Keratinocyte (primary cell): ENCODE measurements at regions not wholly inside any gene's neighbourhood (a gene's known extent, or its start where the extent isn't known, plus 50 kb on each side); places are given as distances from the start of the nearest gene placed in this dataset.

Experiments used
- DNase-seq: peaks from one replicate; pipeline ENCODE4 v3.0.0-alpha.2; 2011; ENCODE audit warnings: low read depth, missing footprints, low spot score
- FAIRE-seq: peaks from 2 replicates; lab custom pipeline; 2011; peaks lifted over from hg19 to GRCh38; lab: Jason Lieb, UNC
- H2AFZ ChIP-seq: 2 replicates; pipeline ENCODE4 v1.6.0; 2012; ENCODE audit warnings: low read length, control low read depth, inconsistent platforms; ENCODE audit not compliant: control insufficient read depth
- H3K27ac ChIP-seq: 2 replicates; pipeline ENCODE4 v1.5.1; 2011; ENCODE audit warnings: low read length; ENCODE audit not compliant: control insufficient read depth, insufficient read depth
- H3K27me3 ChIP-seq: 3 replicates; pipeline ENCODE4 v1.6.0; 2011; ENCODE audit warnings: low read length; ENCODE audit not compliant: control insufficient read depth, insufficient read depth; ENCODE audit errors: extremely low read depth
- H3K36me3 ChIP-seq, 2 experiments: 2 replicates in 1 of 2; 3 replicates in 1 of 2; pipeline ENCODE4 v1.5.1; 2011; ENCODE audit warnings: low read length in 2 of 2, mild to moderate bottlenecking in 1 of 2; ENCODE audit not compliant: control insufficient read depth in 2 of 2, insufficient read depth in 2 of 2; ENCODE audit errors: extremely low read depth in 1 of 2
- H3K4me1 ChIP-seq: 3 replicates; pipeline ENCODE4 v1.5.1; 2011; ENCODE audit warnings: low read length; ENCODE audit not compliant: control insufficient read depth, insufficient read depth; ENCODE audit errors: extremely low read depth
- H3K4me2 ChIP-seq: 3 replicates; pipeline ENCODE4 v1.6.0; 2011; ENCODE audit warnings: low read depth, low read length; ENCODE audit not compliant: control insufficient read depth, insufficient read depth; ENCODE audit errors: extremely low read depth
- H3K4me3 ChIP-seq, 3 experiments: fragments of 200-600 bp in 1 of 3; sonication (generic) in 1 of 3; 2 replicates in 2 of 3; 3 replicates in 1 of 3; pipeline ENCODE4 v1.5.1; 2011 to 2016; ENCODE audit warnings: low read length in 3 of 3, mild to moderate bottlenecking in 3 of 3, control low read depth in 2 of 3, inconsistent platforms in 1 of 3, low read depth in 1 of 3, mixed read lengths in 1 of 3, mixed run types in 1 of 3, moderate library complexity in 1 of 3; ENCODE audit not compliant: control insufficient read depth in 2 of 3, insufficient read depth in 2 of 3; ENCODE audit errors: extremely low read depth in 1 of 3
- H3K79me2 ChIP-seq: 2 replicates; pipeline ENCODE4 v1.6.0; 2012; ENCODE audit warnings: low read length; ENCODE audit not compliant: control insufficient read depth, insufficient read depth
- H3K9ac ChIP-seq: 3 replicates; pipeline ENCODE4 v1.6.0; 2011; ENCODE audit warnings: low read length; ENCODE audit not compliant: control insufficient read depth, insufficient read depth; ENCODE audit errors: extremely low read depth
- H3K9me1 ChIP-seq: 3 replicates; pipeline ENCODE4 v1.6.0; 2011; ENCODE audit warnings: low read length; ENCODE audit not compliant: control insufficient read depth, insufficient read depth; ENCODE audit errors: extremely low read depth
- H3K9me3 ChIP-seq: 2 replicates; pipeline ENCODE4 v1.5.1; 2012; ENCODE audit warnings: low read depth, low read length; ENCODE audit not compliant: control insufficient read depth
- H4K20me1 ChIP-seq: 3 replicates; pipeline ENCODE4 v1.6.0; 2011; ENCODE audit warnings: low read length; ENCODE audit not compliant: control insufficient read depth, insufficient read depth; ENCODE audit errors: extremely low read depth
- EZH2 ChIP-seq: IDR thresholded peaks from one replicate; pipeline ENCODE4 v1.6.1; 2012; ENCODE audit warnings: inconsistent platforms, mild to moderate bottlenecking, low read length, moderate library complexity
- dilution Hi-C: fragments of 300-500 bp; cut with MboI; formaldehyde crosslinking; loops from one replicate; pipeline ENCODE4 v1.7.0; 2020; ENCODE audit warnings: low sequenced_read_pairs; ENCODE audit not compliant: extremely low pct_ligation_motif_present
- TF ChIP-seq, protein P1 (sequence below), 3 experiments: IDR thresholded peaks in 1 of 3; conservative IDR thresholded peaks in 1 of 3; optimal IDR thresholded peaks in 1 of 3; 2 replicates in 2 of 3; 3 replicates in 1 of 3; pipeline versions ENCODE3 to v1.5.1; 2011; ENCODE audit warnings: low read length in 3 of 3, mild to moderate bottlenecking in 3 of 3, moderate library complexity in 2 of 3, control low read depth in 1 of 3, inconsistent platforms in 1 of 3; ENCODE audit not compliant: insufficient read depth in 2 of 3; ENCODE audit errors: extremely low read depth in 1 of 3

DNA sequence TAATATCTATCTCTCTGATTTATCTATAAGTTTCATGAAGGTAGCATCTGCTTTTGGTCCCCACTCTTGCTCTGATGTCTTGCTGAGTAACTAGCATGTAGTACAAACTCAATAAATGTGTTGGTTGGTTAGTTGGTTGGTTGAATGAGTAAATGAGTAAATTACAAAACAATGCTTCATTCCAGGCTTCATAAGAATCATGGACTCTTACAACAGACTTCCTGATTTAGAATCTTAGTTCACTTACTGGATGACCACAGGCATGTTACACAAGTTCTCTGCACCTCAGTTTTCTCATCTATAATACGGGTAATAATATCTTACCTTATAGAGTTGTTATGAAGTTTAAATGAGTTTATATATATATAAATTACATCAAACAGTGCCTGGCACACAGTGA lies 98.6 kb downstream of the ZNF281 start:
- H3K4me2 ChIP-seq: no peak overlapping the region
- no peaks in the 10 kb centered on the region for H4K20me1 ChIP-seq
- no peak overlapping the region for H3K9ac ChIP-seq
- no peak for FAIRE-seq
- H3K4me1 ChIP-seq: peaks cover 3% of the 10 kb centered on the region
- no peak for TF ChIP-seq EZH2
- TF ChIP-seq, protein P1, sequence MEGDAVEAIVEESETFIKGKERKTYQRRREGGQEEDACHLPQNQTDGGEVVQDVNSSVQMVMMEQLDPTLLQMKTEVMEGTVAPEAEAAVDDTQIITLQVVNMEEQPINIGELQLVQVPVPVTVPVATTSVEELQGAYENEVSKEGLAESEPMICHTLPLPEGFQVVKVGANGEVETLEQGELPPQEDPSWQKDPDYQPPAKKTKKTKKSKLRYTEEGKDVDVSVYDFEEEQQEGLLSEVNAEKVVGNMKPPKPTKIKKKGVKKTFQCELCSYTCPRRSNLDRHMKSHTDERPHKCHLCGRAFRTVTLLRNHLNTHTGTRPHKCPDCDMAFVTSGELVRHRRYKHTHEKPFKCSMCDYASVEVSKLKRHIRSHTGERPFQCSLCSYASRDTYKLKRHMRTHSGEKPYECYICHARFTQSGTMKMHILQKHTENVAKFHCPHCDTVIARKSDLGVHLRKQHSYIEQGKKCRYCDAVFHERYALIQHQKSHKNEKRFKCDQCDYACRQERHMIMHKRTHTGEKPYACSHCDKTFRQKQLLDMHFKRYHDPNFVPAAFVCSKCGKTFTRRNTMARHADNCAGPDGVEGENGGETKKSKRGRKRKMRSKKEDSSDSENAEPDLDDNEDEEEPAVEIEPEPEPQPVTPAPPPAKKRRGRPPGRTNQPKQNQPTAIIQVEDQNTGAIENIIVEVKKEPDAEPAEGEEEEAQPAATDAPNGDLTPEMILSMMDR (optimal IDR thresholded peaks at IDR 0.05 in 1 of 3, IDR thresholded peaks at IDR 0.05 in 1 of 3, conservative IDR thresholded peaks at IDR 0.05 in 1 of 3; ENCODE audit: extremely low read depth in 1 of 3, insufficient read depth in 2 of 3, low read length in 3 of 3): no peak
- no peak overlapping the region for H2AFZ ChIP-seq
- no peaks in the 10 kb centered on the region for H3K79me2 ChIP-seq
- H3K36me3 ChIP-seq: no peaks in the 10 kb centered on the region
- no peak overlapping the region for H3K4me3 ChIP-seq
- no peaks in the 10 kb centered on the region for H3K9me3 ChIP-seq
- DNase-seq: no peak
- dilution Hi-C loops: no loop called here
- no peak overlapping the region for H3K27ac ChIP-seq
- H3K9me1 ChIP-seq: no peaks in the 10 kb centered on the region
- no peaks in the 10 kb centered on the region for H3K27me3 ChIP-seq

DNA sequence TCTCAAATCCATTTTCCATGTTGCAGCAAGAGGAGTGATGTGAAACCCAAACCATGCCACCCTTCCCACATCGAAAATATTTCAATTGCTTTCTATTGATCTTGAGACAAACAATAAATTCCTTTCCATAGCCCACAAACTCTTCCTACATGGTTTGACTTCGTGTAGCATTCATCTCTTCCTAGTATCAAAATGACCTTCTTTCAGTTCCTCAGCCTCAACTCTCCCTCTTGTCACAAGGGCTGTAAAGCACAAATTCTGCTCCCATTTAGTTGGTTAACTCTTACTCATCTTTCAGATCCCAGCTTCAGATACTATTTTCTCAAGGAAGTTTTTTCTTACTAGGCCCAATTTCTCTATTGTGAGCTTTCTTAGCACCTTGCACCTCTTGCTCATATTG lies 99.0 kb downstream of the ZNF281 start:
- TF ChIP-seq, protein P1 (optimal IDR thresholded peaks at IDR 0.05 in 1 of 3, IDR thresholded peaks at IDR 0.05 in 1 of 3, conservative IDR thresholded peaks at IDR 0.05 in 1 of 3; ENCODE audit: extremely low read depth in 1 of 3, insufficient read depth in 2 of 3, low read length in 3 of 3): no peak
- TF ChIP-seq EZH2: no peak
- Histone ChIP-seq H3K9me1 (no peaks in the 10 kb centered on the region), H3K4me3 (no peak overlapping the region), H2AFZ (no peak overlapping the region), H3K79me2 (no peaks in the 10 kb centered on the region), H3K4me2 (no peak overlapping the region), H3K9me3 (no peaks in the 10 kb centered on the region), H3K4me1 (peaks cover 3% of the 10 kb centered on the region), H3K27me3 (no peaks in the 10 kb centered on the region), H3K9ac (no peak overlapping the region), H3K36me3 (no peaks in the 10 kb centered on the region), H3K27ac (no peak overlapping the region), H4K20me1 (no peaks in the 10 kb centered on the region)
- DNase-seq (no peak), FAIRE-seq (no peak)
- dilution Hi-C loops: no loop called here
